Heart left ventricle (tissue), 16 donors: ENCODE measurements at regions not wholly inside any gene's neighbourhood (a gene's known extent, or its start where the extent isn't known, plus 50 kb on each side); places are given as distances from the start of the nearest gene placed in this dataset.

Experiments
- ATAC-seq, 4 donors: fragments of 200-7000 bp; cut with Tn5 transposase; one replicate each; pipeline ENCODE4 v1.9.1; 2020 to 2022; ENCODE audit warnings: moderate library complexity in 4 of 4, mild to moderate bottlenecking in 3 of 4, moderate number of reproducible peaks in 1 of 4
- DNase-seq, 5 donors: peaks; one replicate each; pipeline ENCODE4 v3.0.0-alpha.2; 2020
- H3K27ac ChIP-seq, 12 donors: fragments of 200-600 bp; sonication (generic) in 4 of 12; one replicate each; pipeline versions ENCODE4 v1.5.0 to v1.8.0; 2016 to 2022; ENCODE audit warnings: mild to moderate bottlenecking in 2 of 12
- H3K27me3 ChIP-seq, 9 donors: fragments of 200-600 bp; sonication (generic) in 2 of 9; one replicate each; pipeline versions ENCODE4 v1.5.1 to v1.8.0; 2016 to 2022; ENCODE audit warnings: mild to moderate bottlenecking in 3 of 9
- H3K36me3 ChIP-seq, 9 donors: fragments of 200-600 bp; sonication (generic) in 2 of 9; one replicate each; pipeline versions ENCODE4 v1.5.0 to v1.8.0; 2018 to 2022; ENCODE audit warnings: mild to moderate bottlenecking in 2 of 9
- H3K4me1 ChIP-seq, 12 donors: fragments of 200-600 bp; sonication (generic) in 4 of 12; one replicate each; pipeline versions ENCODE4 v1.5.0 to v1.8.0; 2016 to 2022; ENCODE audit warnings: mild to moderate bottlenecking in 3 of 12
- H3K4me3 ChIP-seq, 12 donors: fragments of 200-600 bp; sonication (generic) in 4 of 12; one replicate each; pipeline versions ENCODE4 v1.5.0 to v1.8.0; 2017 to 2022; ENCODE audit warnings: mild to moderate bottlenecking in 9 of 12, moderate library complexity in 4 of 12
- H3K9me3 ChIP-seq, 12 donors: fragments of 200-600 bp; sonication (generic) in 4 of 12; one replicate each; pipeline versions ENCODE4 v1.5.0 to v1.8.0; 2016 to 2022; ENCODE audit warnings: mild to moderate bottlenecking in 1 of 12
- POLR2A ChIP-seq, 2 donors: fragments of 450-650 bp; IDR thresholded peaks; one replicate each; pipeline ENCODE4 v1.6.1; 2017; ENCODE audit warnings: antibody characterized with exemption in 2 of 2, mild to moderate bottlenecking in 2 of 2, moderate library complexity in 2 of 2
- WGBS, 4 donors: extraction: QIAGEN DNeasy Blood & Tissue Kit in 2 of 4; methylation state at CpG; one replicate each; pipeline versions ENCODE4 v1.1.5 to v1.1.7; 2013 to 2018; 5-methylcytosine and 5-hydroxymethylcytosine counted together
- intact Hi-C, 10 donors: fragments of 100-400 bp; cut with DNase I; formaldehyde crosslinking; loops; one replicate each; pipeline versions ENCODE4 v1.11.1 to v1.14.2; 2022
- TF ChIP-seq, protein P1 (sequence below), 12 donors: fragments of 200-600 bp; sonication (generic) in 4 of 12; IDR thresholded peaks; one replicate each; pipeline versions ENCODE4 v1.5.0 to v1.8.0; 2018 to 2022; ENCODE audit warnings: antibody characterized with exemption in 12 of 12, mild to moderate bottlenecking in 5 of 12
- donor health status: ischemic (EF 13 %, LVEDD 7.1; RV severe dilation, severe dysfunction).
- donor health status: healthy with polysubstance abuse.
- donor health status: DM: no; HTN: yes; CAD: no.
- donor health status: DM: no; HTN: no; CAD: no.
- donor health status: ischemic (EF 25% LVEDD 6.9; RV normal size, moderate dysfunction).
- donor health status: ischemic (EF 25% LVEDD 5.7; RV mildly dilated, moderate dysfunction).
- donor health status: healthy.
- donor health status: DM: yes; HTN: yes; CAD: no.
- donor health status: ischemic (EF 35%, LVEDD 5.7; RV mildly dilated, moderate dysfunction).
- donor health status: nonischemic (EF 11% LVEDD 7.7; RV severe dilation, severe dysfunction).
- donor health status: DM: yes; HTN: yes; CAD: no.
- donor health status: PGD.
- donor health status: ischemic (EF 29% LVEDD 5.4; RV normal size, mild dysfunction).
- donor health status: nonischemic (EF 23%, LVEDD 6.1; RV moderate dilation, normal function).

DNA sequence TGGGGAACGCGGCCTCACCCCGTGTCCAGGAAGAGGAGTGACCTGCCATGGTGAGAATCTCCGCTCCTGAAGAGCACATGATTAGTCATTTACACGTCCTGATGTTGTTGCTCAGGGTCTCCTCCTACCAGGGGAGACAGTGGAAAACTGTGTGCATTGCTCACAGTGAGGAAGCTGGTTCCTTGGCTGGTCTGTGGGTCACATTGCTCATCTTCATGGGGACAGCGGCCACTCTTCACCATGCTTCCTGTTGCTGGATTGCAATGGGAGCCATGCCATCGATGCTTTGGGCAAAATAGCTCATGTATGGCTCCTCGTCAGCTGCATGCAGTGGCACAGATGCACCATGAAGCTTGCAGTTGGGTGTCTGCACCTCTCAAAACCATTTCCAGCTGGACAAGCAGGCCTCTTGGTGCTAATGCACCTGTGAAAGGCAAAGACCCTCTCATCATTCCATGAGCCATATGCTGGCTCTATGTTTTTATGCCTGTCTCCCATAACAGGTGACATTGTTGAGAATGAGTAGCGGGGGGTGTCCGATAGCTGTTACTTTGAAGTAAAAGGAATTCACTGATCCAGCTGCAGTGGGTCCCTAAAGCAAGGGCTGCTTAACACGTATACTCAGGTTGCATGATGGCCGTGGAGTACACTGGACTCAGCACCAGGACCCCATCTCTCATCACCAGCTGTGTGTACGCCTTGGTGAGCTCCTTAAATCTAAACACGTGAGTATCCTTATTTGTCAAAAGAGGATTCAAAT is 135.0 kb upstream of the ALKAL2 start:
- Histone ChIP-seq H3K36me3 (no peaks in the 10 kb centered on the region), H3K9me3 (no peaks in the 10 kb centered on the region), H3K27me3 (peaks cover 0 to 3% (median 0%) of the 10 kb centered on the region in 9 donors), H3K4me3 (no peak overlapping the region), H3K4me1 (no peaks in the 10 kb centered on the region), H3K27ac (no peak overlapping the region)
- intact Hi-C loops = no loop called here
- TF ChIP-seq, protein P1, sequence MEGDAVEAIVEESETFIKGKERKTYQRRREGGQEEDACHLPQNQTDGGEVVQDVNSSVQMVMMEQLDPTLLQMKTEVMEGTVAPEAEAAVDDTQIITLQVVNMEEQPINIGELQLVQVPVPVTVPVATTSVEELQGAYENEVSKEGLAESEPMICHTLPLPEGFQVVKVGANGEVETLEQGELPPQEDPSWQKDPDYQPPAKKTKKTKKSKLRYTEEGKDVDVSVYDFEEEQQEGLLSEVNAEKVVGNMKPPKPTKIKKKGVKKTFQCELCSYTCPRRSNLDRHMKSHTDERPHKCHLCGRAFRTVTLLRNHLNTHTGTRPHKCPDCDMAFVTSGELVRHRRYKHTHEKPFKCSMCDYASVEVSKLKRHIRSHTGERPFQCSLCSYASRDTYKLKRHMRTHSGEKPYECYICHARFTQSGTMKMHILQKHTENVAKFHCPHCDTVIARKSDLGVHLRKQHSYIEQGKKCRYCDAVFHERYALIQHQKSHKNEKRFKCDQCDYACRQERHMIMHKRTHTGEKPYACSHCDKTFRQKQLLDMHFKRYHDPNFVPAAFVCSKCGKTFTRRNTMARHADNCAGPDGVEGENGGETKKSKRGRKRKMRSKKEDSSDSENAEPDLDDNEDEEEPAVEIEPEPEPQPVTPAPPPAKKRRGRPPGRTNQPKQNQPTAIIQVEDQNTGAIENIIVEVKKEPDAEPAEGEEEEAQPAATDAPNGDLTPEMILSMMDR (IDR thresholded peaks at IDR 0.05) = no peak
- no peak for TF ChIP-seq POLR2A (IDR thresholded peaks at IDR 0.05)
- no peak for ATAC-seq
- 79 to 84% (median 80%) methylated on average over 11 to 14 of the region's 14 CpGs for WGBS, 4 donors
- DNase-seq = no peak

DNA sequence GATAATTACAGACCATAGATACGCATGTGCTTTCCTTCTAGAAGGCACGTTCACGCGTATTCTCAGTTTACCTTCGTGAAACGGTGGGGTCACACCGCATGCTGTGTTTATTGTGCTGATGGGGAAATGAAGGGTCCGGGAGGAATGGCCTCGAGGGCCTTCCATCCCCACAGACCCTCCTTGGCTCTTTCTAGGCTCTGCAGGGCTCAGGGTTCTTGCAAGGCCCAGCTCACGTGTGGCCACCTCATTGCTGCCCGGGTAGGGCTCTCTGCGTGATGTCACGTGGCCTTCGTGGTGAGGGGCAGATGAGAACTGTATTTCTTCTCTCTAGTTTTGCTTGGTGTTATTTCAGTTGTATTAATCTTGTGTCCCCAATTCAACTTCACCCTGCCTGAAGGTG is 133.5 kb upstream of the ALKAL2 start:
- WGBS, 4 donors = 88 to 93% (median 91%) methylated on average over 14 of the region's 14 CpGs
- peaks cover 0 to 4% (median 0%) of the 10 kb centered on the region in 9 donors for H3K27me3 ChIP-seq
- no peak for TF ChIP-seq POLR2A (IDR thresholded peaks at IDR 0.05)
- TF ChIP-seq, protein P1 (IDR thresholded peaks at IDR 0.05) = no peak
- no peaks in the 10 kb centered on the region for H3K9me3 ChIP-seq
- ATAC-seq (no peak), DNase-seq (no peak)
- no peaks in the 10 kb centered on the region for H3K36me3 ChIP-seq
- no peak overlapping the region for H3K27ac ChIP-seq
- no peaks in the 10 kb centered on the region for H3K4me1 ChIP-seq
- H3K4me3 ChIP-seq = no peak overlapping the region
- intact Hi-C loops = no loop called here

DNA sequence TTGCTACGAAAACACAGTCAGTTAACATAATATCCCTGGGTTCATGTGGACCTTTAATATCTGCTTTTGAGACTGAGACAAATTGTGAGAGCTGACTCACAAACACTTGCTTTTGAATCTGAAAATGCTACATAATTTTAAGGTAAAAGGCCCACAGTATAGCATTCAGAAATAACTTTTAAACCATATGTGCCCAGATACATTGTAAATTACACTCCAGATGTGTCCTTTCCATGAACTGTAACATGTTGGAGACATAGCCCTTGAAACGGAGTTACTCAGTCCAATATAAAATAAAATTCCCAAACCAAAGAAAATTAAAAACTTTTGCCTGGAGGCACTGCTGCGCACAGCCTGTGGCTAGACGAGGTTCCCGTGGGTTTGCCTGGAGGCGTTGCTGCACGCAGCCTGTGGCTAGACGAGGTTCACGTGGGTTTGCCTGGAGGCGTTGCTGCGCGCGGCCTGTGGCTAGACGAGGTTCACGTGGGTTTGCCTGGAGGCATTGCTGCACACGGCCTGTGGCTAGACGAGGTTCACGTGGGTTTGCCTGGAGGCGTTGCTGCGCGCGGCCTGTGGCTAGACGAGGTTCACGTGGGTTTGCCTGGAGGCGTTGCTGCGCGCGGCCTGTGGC is 131.9 kb upstream of the ALKAL2 start:
- 85 to 94% (median 93%) methylated on average over 19 to 28 of the region's 28 CpGs for WGBS, 4 donors
- Histone ChIP-seq H3K9me3 (no peaks in the 10 kb centered on the region), H3K27ac (no peak overlapping the region), H3K36me3 (no peaks in the 10 kb centered on the region), H3K27me3 (peaks cover 0 to 6% (median 0%) of the 10 kb centered on the region in 9 donors), H3K4me1 (no peaks in the 10 kb centered on the region), H3K4me3 (no peak overlapping the region)
- ATAC-seq (no peak), DNase-seq (no peak)
- TF ChIP-seq, protein P1 (IDR thresholded peaks at IDR 0.05) = no peak
- no peak for TF ChIP-seq POLR2A (IDR thresholded peaks at IDR 0.05)
- intact Hi-C loops = no loop called here

DNA sequence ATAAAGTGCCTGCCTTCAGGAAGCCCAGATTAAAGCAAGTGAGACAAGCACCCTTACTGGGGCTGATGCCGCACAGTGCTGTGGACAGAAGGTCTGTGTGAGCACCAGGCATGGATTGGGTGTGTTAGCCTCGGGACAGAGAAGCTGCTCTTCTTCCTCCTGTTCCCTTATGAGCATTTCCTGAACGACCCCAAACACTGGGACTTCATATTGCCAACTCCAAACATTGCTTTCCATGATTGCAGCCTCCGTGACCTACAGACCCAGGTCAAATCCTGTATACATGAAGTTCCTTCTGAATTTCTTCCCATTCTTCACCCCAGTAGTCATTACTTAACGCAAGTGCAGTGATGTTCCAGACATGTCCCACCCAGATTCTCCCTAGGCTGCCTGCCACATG is 129.8 kb upstream of the ALKAL2 start:
- WGBS, 4 donors = 62 to 72% (median 64%) methylated on average over 3 to 5 of the region's 5 CpGs
- Histone ChIP-seq H3K36me3 (no peaks in the 10 kb centered on the region), H3K4me3 (no peak overlapping the region), H3K27me3 (peaks cover 0 to 6% (median 0%) of the 10 kb centered on the region in 9 donors), H3K9me3 (peaks cover 0 to under 1% (median 0%) of the 10 kb centered on the region in 12 donors), H3K4me1 (no peaks in the 10 kb centered on the region), H3K27ac (no peak overlapping the region)
- no peak for DNase-seq
- TF ChIP-seq, protein P1 (IDR thresholded peaks at IDR 0.05) = no peak
- TF ChIP-seq POLR2A (IDR thresholded peaks at IDR 0.05) = no peak
- no peak for ATAC-seq
- intact Hi-C loops = no loop called here
